ENCODE measurements at regions not wholly inside any gene's neighbourhood (a gene's known extent, or its start where the extent isn't known, plus 50 kb on each side); places are given as distances from the start of the nearest gene placed in this dataset.

DNA sequence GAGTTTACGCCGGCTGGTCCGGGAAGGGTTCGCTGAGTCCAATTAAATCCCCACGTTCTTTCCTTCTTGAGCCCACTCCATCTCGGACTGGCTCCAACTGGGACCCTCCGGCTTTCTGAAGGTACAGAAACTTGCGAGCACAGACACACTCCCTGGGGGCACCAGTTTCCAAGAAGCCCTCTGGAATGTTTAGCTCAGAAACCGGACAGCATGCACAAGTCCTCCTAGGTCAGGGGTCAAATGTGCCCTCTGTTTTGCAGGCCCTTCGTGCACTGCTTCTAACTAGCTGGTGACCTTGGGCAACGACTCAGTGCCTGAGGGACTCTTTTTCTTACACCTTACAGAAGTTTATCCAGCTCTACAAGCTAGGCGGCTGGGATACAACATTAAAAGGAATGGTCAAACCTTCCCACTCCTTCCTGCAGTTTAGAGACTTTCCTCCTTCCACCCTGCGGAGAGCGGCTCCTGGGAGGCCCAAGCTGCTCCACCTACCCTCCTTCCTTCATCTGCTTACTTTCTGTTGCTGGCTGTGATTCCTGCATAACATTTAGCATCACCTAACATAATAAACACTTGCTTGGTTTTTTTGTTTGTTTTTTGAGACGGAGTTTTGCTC lies 275.5 kb downstream of the BCOR start:
- DNase-seq: no peak

DNA sequence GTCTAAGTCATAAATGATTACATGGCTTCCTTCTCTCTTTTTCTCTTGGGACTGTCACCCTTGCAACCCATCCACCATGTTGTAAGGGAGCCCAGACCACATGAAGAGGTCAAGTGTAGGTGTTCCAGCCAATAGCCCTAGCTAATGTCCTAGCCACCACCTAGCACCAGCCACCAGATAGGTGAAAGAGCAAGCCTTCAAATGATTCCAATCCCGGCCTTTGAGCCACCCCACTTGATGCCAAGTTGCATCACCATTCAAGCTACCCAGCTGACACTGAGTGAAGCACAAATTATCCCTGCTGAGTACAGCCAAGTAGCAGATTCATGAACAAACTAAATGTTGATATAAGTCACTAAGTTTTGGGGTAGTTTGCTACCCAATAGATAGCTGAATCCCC lies 274.3 kb downstream of the BCOR start:
- no peak for DNase-seq

DNA sequence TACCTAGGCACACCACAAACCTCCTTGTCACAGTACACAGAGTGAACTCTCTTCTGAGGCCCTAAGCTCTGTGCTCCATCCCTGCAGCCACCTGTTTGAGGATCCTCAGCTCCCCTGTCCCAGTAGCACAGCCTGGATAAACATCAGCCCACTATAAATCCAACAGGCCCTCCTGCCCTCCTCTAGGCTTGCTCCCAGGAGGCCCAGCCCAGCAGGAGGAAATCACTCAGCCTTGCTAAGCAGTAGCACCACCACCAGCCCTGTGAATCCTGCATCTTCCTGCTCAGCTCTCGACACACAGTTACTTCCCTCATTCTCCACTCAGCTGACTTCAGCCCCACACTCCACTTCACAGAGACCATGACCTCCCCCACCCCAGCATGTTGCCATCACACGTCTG lies 273.9 kb downstream of the BCOR start:
- DNase-seq: no peak

DNA sequence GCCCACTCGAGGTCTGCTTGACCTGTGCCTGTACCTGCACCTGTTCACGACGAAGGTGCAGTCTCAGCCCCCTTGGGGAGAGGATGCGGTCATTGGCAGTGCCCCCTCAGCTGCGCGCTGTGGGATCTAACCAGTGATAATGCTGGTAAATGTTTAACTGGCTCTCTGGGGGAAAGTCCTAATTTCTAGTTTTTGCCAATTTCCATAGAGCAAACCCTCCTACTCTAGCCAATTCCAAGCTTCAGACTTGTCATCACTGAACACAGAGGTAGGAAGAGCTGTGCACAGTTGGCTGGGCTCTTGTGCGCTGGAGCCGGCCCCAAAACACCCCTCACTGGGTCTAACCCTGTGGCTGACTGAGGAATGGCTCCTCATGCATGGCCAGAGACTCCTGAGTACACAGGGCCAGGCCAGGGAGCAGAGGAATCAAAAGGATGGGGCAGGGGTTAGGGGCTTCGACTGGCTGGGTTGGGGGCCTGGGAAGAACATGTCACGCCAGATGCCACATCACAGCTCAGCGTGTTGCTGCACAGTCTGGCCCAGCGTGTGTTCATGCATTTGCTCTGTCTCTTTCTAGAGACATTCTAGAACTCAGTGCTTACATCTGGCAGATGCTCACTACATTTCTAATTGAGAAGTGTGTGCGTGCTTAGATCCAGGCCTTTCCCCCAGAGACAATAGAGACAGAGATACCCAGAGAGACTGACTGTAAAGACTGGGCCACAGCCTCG lies 270.8 kb downstream of the BCOR start:
- no peak for DNase-seq

DNA sequence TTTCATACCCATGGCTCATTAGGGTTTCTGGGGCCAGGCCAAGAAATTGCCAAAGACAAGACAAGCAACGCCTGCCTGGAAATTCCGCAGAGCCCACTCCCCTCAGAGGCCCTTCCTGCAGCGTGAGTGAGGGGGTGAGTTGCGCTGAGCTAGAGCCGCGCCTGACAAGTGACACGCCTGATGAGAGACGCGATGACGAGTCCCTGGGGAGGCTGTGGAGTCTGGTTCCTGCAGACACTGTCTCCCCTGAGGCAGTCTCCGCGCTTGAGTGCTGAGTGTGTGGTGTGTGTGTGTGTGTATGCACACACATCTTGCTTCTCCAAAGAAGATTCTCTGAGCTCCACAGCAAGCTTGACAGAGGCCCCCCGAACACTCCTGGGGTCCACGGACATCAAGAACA lies 269.8 kb downstream of the BCOR start:
- DNase-seq: peak; percentile 25

DNA sequence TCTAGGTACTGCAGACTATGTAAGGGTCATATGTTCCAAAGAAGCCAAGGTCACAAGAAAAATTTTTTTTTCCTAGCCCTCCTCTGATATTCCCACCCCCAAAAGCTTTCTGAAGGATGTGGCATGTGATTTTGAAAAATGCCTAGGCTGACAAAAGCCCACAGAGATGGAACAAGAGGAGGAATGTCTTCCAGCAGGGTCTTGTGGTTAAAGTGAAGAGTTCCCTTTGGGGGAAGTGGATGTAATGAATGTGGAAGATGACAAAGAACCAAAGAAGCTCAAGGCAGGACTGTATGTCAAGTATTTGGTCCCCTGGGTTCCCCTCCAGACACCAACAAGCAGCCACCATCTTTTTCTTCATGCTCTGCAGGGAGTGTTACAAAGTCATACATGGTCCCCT lies 268.8 kb downstream of the BCOR start:
- no peak for DNase-seq

DNA sequence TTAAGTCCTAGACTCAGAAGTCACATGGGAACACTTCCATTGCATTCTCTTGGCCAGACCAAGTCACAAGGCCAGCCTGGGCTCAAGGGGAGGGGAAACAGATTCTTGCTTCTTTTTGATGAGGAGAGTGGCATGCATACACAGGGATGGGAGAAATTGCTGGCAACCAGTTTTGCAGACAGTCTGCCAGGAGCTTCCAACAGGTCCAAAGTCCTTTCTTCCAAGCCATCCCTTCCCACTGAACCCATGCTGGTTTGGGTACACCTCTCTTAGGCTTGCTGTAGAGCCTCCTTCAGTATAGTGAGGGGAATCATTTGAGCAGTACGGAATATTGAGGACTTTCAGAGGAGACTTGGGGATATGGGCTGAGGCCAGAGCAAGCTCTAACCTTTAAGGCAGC lies 267.8 kb downstream of the BCOR start:
- DNase-seq: no peak

DNA sequence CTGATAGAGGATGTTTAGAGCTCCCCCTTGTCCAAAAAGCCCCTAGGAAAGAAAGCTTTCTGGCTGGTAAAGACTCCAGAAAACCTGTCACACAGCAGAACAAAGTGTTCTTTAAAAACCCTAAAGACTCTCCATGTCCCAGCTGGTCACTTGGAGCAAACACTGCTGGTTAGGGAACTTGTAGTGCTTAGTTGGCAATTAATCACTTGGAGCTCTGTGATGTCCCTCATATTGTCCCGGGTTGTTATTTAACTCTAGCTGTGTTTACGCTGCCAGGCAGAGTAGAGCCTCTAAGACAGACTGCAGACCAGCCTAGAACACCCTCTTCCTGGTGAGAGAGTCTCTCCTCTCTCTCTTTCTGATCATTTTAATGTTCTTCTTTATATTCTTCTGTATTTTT lies 267.3 kb downstream of the BCOR start:
- no peak for DNase-seq

DNA sequence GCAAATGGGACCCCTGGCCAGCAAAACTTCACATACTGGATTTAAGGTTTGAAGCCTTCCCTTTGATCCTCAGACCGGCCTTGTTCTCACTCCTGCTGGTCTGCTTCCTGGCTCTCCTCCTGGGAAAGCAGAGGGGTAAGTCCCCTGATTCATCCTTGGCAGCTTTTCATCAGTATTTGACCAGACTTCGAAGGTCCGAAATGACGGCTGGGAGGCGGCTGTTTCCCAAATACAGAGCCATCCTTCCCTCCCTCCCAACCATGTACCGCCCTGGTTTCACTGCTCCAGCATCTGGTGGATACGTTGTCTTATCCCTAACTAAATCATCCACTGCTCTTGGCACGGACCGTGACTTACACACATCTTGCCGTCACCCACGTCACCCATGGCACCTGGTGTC lies 265.5 kb downstream of the BCOR start:
- DNase-seq: no peak

DNA sequence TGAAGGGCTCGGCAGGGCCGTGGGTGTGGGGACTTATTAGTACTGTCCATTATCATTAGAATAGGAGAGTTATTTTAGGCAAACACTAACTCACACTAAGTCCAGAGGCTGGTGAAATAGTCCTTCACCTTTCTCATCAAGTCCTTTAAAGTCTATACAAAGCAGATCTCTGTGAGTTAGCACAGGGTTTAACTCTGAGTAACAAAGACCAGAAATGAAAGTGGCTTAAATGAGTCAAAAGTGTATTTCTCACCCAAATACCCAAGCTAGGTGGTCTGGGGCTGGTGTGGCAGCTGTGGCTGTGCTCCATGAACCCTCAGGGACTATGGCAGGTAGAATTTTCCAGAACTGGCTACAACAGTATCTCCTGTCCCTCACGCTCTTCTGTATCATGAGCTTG lies 263.2 kb downstream of the BCOR start:
- no peak for DNase-seq

DNA sequence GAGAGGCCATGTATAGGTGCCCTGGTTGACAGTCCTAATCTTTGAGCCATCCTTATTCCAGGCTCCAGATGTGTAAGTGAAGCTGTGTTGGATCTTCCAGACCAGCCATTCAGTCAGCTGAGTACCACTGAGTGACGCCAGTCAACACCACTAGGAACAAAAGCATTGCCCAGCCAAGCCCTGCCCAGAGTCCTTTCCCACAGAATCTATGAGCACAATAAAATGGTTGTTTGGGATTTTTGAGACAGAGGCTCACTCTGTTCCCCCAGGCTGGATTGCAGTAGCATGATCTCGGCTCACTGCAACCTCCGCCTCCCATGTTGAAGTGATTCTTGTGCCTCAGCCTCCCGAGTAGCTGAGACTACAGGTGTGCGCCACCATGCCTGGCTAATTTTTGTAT lies 262.5 kb downstream of the BCOR start:
- DNase-seq: no peak

DNA sequence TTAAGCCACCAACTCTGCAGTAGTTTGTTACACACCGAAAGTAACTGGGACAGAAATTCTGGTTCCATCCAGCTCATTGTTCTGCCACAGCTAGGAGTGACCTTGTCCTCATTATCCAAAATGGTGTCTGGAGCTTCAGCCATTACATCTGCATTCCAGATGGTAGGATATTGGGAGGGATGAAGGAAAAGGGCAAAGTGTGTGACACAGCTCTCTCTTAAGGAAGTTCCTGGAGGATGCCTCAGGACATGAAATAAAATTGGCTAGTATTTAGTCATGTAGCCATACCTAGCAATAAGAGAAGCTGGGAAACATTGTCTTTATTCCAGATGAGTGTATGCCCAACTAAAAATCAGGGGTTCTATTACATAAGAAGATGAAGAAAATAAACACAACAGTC lies 262.0 kb downstream of the BCOR start:
- no peak for DNase-seq

DNA sequence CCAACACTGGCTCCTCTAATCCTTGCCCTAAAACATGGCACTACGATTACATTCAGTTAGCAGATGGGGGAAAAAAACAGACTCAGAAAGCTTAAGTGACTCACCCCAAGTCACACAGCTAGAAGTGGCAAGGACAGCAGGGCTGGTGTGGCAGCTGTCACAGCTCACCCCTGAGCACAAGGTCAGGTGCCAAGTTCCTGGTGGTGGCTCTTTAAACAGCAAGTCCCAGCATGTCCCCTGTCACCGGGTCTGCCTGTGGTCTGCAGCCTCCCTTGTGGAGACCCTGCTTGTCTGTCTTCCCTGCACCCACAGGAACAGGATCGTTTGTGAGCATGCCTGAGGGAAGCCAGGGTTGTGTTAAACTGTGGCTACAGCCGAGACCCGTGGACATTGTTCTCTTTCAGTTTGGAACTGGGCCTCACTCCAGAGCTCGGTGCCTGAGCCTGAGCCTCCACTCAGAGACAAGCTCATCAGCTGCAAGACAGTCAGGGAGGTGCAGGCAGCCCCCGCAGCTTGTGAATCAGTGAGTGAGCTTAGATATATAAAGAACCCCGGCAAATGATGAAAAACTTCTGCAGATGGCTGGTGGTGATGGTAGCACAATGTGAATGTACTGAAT lies 260.8 kb downstream of the BCOR start:
- peak; percentile 41 for DNase-seq

DNA sequence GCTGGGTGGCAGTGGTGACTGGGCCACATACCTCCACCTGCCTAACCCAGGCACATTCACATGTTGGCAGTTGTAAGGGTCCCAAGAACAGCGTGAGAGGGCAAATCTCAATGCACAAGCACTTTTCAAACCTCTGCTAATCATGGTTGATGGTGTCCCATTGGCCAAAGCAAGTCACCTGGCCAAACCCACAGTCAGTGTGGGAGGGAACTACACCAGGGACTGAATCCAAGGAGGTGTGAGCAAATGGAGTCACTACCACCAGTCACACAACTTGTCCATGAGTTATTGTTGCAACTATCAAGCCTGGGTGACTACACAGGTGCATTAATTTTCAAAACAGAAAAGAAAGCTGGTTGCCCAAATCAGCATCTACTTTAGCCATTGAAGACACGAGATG lies 260.1 kb downstream of the BCOR start:
- no peak for DNase-seq

DNA sequence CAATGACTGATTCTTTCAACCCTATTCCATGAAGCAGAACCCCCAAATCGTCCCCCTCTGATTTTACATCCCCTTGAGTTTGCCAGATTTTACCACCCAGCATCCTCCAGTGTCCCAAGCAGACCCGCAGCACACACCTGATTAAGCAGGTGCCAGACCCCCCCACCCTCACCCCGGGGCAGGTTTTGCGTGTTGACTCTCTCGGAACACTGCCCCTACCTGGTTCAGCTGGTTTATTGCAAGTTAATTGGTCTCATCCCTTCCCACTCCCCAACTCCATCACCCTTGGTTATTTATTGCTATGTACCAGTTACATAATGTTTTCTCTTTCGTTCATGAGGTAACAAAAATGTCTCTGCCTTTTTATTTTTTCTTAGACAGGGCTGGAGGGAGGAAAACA lies 258.4 kb downstream of the BCOR start:
- DNase-seq: no peak

DNA sequence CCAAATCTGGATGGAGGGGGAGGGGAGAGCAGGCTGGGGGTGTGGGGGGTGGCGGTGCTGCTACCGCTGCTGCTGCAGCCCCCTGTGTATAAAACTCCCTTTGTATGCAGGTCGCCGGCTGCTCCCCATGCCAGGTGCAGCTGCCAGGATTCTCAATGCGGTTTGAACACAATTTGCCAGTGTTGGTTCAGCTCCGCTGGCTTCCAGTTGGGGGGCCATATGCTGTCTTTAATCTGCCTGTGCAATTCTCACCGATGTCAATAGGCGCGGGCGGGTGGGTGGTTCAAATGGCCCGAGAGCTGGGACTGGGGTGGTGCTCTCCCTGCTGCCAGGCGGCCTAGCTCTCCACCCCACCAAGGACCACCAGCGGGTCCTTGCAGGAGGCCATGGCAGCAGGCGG lies 257.6 kb downstream of the BCOR start:
- peak; percentile 74 for DNase-seq

DNA sequence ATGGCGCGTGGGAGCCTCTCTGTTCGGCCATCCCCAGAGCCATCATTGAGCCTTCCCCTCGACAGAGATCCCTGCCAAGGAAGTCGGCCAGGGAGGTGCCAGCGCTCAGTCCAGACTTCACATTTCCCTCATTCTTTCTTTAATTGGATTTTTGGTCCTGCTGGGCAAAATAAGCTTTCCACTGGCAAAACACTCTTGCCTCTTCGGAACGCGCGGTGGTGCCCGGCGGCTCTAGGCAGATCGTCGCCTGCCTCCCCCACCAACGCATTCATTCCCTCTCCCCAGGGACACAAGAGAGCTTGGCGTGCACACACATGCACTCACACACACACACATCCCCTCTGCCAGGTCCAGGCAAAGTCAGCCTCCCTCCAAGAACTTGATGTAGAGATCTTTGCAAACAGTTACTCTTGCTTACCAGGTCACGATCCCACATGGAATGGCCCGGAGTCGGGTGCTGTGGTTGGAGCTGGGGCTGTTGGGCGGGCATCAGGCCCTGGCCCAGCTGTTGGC lies 257.1 kb downstream of the BCOR start:
- DNase-seq: peak; percentile 74

DNA sequence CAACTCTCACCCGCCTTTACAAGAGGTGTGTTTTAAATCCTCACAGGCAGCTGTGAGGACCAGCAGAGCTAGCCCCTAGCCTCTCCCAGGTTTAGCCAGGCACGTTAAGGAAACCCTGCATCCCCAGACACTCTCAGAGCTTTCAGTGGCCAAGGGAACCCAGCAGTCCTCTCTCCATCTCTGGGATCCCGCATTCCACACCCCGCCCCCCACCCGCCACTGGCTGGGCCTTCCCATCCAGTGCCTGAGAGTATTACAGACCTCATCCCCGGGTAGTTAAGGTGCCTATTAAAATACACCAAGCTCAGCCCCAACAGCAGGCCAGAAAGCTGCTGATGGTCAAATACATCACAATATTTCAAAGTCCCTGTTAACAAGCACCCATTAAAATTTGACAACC lies 256.2 kb downstream of the BCOR start:
- no peak for DNase-seq

DNA sequence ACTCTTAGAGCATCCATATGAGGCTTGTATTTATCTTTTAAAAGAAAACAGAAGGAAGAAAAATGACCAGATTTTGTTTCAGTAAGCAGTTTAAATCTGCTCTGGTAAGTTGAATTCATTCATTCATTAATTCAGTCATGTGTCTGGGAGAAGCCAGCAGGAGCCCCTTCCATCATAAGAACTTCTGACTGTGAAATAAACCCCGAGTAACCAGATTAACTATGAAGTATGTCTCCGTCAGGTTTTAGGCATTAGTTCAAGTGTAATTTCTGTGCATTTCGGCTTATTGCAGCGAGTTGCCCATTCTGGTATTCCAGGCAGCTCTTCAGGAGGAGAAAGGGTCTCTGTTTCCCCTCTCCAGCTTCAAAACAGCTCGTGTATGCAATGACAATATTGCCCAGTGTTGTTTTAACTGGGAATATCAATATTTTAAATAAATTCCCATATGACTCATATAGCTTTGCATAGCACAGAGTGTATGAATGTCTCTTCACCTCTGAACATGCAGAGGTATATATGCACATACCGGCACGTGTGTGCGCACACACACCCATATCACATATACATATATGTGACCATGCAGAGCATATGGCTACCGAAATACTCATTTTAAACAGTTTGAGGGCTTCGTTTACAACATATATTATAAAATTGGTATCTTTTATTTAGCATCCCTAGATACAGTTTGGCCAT lies 255.3 kb downstream of the BCOR start:
- no peak for DNase-seq

DNA sequence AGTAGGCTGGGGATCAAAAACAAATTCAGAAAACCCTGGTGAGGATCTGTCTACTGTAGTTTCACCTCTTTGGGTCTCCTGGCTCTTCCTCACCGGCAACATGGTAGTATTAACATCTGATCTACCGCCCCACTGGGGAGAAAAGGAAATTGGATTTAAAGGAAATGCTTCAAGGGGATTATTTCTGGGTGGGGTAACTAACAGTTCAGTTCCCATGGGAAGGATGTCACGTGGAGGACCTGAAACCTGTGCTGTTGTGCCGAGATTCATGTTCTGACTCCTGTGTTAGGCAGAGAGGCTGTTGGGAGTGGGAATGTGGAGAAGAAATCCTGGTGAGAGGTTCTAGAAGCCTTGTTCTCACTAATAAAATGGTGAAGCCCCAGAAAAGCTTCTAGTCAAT lies 254.4 kb downstream of the BCOR start:
- no peak for DNase-seq

DNA sequence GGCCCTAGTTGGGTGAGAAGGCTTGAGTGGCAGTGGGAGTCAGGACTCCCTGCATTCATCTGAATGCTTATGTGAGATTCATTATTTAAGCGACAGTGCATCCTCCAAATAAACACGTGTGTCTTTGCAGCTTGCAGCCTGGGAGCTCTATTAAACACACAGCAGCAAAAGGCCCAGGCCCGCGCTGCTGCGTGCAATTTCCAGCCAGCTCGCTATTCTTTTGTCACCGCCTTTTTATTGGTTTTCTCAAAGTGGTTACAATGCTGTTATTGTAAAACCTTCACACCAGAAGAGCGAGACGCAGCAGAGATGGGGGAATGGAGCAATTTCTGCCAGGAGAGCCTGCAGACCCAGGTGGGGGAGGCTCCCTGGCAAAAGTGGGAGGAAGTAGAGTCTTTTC lies 252.5 kb downstream of the BCOR start:
- no peak for DNase-seq

DNA sequence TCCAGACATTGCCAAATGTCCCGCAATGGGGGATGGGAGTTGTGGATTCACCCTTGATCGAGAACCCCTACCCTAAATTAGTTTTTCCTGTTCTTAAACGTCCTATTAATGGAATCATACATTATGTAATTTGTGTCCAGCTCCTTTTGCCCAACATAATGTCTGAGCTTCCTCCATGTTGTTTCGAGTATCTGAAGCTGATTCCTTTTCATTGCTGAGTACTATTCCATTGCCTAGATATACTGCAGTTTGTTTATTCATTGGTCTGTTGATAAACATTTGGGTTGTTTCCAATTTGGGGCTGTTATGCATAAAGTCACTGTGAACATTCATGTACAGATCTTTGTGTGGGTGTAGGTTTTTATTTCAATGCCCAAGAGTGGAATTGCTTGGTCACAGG lies 251.3 kb downstream of the BCOR start:
- DNase-seq: no peak

DNA sequence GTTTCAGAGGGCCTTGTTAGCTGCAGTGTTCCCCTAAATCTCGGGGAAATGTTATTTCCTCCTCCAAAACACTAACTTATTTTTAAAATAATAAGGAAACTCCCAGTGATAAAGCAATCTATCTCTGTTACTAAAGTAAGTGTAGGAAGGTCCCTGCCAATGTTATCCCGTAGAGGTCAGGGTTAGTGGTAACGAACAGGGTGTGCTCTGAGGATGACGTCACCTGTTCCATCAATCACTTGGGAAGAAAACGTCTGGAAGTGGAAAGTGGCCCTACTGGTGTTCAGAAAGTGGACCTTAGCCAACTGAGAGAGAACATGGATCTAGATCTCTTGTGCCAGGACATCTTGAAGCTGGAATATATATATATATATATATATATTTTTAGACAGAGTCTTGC lies 249.5 kb downstream of the BCOR start:
- DNase-seq: no peak

DNA sequence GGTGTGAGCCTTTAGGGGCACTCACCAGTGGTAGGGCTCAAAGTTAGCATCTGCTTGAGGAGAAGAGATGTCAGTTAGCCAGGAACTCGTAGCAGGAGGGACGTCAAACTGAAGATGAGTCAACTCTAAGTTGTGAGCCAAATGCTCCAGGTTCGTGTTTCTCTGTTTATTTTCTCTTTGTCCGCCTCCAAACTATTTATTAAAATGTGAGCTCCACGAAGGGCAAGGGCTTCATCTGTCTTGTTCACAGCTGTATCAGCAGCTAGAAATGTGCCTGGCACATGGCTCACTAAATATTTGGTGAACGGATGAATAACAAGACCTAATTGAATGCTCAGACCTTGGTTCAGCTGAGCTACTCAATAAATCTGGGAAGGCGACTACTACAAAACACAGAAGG lies 248.9 kb downstream of the BCOR start:
- DNase-seq: no peak

Measured in NCI-H2171 (cell line).